ENCODE measurements at regions not wholly inside any gene's neighbourhood (a gene's known extent, or its start where the extent isn't known, plus 50 kb on each side); places are given as distances from the start of the nearest gene placed in this dataset.

DNA sequence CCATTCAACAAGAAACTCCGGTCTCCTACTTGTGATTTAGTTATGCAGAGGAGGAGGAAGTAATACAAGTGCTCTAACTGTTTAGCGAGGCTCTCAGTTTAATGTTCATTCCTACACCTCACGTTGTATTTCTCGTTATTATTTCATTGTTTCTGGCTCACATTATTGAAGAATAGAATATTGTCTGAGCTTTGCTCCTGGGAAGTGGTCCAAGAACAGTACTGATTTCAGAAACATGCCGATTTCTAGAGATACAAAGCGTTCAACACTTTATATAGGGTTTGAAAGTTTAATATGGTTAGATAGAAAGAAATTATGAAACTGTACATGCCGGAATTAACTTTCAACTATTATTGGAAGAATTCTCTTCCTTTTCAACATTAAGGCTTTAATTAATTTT, 1145.5 kb downstream of the TBL1XR1 start:
- TF ChIP-seq, protein P1, sequence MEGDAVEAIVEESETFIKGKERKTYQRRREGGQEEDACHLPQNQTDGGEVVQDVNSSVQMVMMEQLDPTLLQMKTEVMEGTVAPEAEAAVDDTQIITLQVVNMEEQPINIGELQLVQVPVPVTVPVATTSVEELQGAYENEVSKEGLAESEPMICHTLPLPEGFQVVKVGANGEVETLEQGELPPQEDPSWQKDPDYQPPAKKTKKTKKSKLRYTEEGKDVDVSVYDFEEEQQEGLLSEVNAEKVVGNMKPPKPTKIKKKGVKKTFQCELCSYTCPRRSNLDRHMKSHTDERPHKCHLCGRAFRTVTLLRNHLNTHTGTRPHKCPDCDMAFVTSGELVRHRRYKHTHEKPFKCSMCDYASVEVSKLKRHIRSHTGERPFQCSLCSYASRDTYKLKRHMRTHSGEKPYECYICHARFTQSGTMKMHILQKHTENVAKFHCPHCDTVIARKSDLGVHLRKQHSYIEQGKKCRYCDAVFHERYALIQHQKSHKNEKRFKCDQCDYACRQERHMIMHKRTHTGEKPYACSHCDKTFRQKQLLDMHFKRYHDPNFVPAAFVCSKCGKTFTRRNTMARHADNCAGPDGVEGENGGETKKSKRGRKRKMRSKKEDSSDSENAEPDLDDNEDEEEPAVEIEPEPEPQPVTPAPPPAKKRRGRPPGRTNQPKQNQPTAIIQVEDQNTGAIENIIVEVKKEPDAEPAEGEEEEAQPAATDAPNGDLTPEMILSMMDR (IDR thresholded peaks at IDR 0.05; ENCODE audit: partially characterized antibody, unreplicated experiment) = no peak
- no peak for DNase-seq
- Mint-ChIP-seq H3K9me3 (ENCODE audit: unreplicated experiment) (no peaks in the 10 kb centered on the region), H3K4me1 (ENCODE audit: low read depth, unreplicated experiment) (peaks cover 5% of the 10 kb centered on the region), H3K4me3 (ENCODE audit: unreplicated experiment) (no peak overlapping the region), H3K36me3 (ENCODE audit: unreplicated experiment) (no peaks in the 10 kb centered on the region), H3K27ac (ENCODE audit: unreplicated experiment) (no peak overlapping the region), H3K27me3 (ENCODE audit: unreplicated experiment) (no peaks in the 10 kb centered on the region)

DNA sequence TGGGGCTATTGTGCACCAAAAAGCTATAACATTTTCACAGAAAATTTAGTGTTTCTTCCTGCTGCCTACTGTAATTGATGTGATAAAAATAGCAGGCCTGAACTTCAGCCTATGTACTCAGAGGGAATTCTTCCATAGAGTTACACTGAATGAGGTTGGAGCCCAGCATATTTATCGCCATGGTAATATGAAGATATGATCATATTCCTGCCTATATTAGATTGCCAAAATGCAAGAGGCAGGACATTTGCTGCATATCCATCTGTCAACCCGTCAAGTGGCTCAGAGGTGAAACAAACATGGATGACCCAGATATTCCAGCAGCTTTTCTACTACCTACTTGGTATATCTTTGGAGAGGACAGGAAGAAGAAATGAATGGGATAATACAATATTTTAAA, 1150.6 kb downstream of the TBL1XR1 start:
- no peak overlapping the region for H3K27ac Mint-ChIP-seq (ENCODE audit: unreplicated experiment)
- H3K36me3 Mint-ChIP-seq (ENCODE audit: unreplicated experiment) = no peaks in the 10 kb centered on the region
- H3K9me3 Mint-ChIP-seq (ENCODE audit: unreplicated experiment) = no peaks in the 10 kb centered on the region
- no peak overlapping the region for H3K4me3 Mint-ChIP-seq (ENCODE audit: unreplicated experiment)
- no peaks in the 10 kb centered on the region for H3K27me3 Mint-ChIP-seq (ENCODE audit: unreplicated experiment)
- peaks cover 5% of the 10 kb centered on the region for H3K4me1 Mint-ChIP-seq (ENCODE audit: low read depth, unreplicated experiment)
- no peak for DNase-seq
- TF ChIP-seq, protein P1 (IDR thresholded peaks at IDR 0.05; ENCODE audit: partially characterized antibody, unreplicated experiment) = no peak

DNA sequence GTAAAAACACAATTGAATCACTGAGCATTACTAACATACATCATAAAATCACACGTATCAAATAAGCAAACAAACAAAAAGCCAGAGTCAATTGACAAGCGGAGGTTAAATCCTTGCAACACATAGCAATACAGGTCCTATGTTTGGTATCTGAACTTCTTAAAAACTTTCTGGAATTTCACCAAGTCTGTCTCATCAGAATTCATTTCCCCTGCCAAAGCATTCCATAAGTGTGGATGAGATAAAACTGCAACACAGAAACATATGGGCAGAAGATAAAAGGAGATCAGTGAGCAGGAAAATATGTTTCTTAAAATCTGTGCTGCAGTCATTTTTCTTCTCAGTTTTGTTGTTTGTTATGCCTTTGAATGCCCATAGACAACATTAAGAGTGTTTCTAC, 1155.5 kb downstream of the TBL1XR1 start:
- Mint-ChIP-seq H3K27ac (ENCODE audit: unreplicated experiment) (no peak overlapping the region), H3K27me3 (ENCODE audit: unreplicated experiment) (no peaks in the 10 kb centered on the region), H3K4me3 (ENCODE audit: unreplicated experiment) (no peak overlapping the region), H3K4me1 (ENCODE audit: low read depth, unreplicated experiment) (no peaks in the 10 kb centered on the region), H3K9me3 (ENCODE audit: unreplicated experiment) (no peaks in the 10 kb centered on the region), H3K36me3 (ENCODE audit: unreplicated experiment) (no peaks in the 10 kb centered on the region)
- TF ChIP-seq, protein P1 (IDR thresholded peaks at IDR 0.05; ENCODE audit: partially characterized antibody, unreplicated experiment) = no peak
- no peak for DNase-seq

DNA sequence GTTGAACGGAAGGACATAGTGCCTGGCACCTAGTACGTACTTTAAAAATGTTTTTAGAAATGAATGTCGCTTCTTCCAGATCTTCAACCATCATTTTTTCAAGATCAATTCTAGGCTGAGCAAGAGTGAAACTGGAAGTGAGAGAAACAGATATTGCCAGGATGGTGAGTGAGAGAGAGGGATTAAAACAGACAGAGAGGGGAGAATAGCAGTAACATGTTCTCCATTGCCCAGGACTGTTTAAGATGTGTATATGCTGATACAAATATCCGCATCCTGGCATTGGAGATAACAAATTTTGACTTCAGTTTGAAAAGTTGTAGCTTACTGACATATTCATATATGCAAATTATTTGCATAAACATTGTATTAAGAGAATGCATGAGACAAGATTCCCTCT, 1156.1 kb downstream of the TBL1XR1 start:
- TF ChIP-seq, protein P1 (IDR thresholded peaks at IDR 0.05; ENCODE audit: partially characterized antibody, unreplicated experiment) = no peak
- Mint-ChIP-seq H3K9me3 (ENCODE audit: unreplicated experiment) (no peaks in the 10 kb centered on the region), H3K4me1 (ENCODE audit: low read depth, unreplicated experiment) (no peaks in the 10 kb centered on the region), H3K27ac (ENCODE audit: unreplicated experiment) (no peak overlapping the region), H3K4me3 (ENCODE audit: unreplicated experiment) (no peak overlapping the region), H3K36me3 (ENCODE audit: unreplicated experiment) (no peaks in the 10 kb centered on the region), H3K27me3 (ENCODE audit: unreplicated experiment) (no peaks in the 10 kb centered on the region)
- DNase-seq = no peak

DNA sequence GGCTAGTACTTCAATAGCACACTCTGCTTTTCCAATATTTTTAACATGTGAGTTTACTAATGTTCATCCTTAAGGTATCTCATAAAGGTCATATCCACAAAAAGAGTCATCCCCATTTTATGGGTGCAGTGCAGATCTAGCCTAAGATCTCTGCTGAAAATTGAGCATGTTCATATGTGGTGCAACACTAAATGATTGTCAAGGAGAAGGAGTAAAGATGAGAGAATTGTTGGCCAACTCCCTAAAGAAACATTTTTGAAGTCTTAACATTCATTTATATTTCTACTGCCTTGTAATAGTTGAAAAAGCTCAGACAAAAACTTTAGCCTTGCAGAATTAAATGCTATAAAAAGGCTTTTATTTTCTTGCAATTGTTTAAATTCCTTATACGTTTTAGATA, 1159.6 kb downstream of the TBL1XR1 start:
- Mint-ChIP-seq H3K4me1 (ENCODE audit: low read depth, unreplicated experiment) (no peaks in the 10 kb centered on the region), H3K27me3 (ENCODE audit: unreplicated experiment) (no peaks in the 10 kb centered on the region), H3K36me3 (ENCODE audit: unreplicated experiment) (no peaks in the 10 kb centered on the region), H3K27ac (ENCODE audit: unreplicated experiment) (no peak overlapping the region), H3K4me3 (ENCODE audit: unreplicated experiment) (no peak overlapping the region), H3K9me3 (ENCODE audit: unreplicated experiment) (no peaks in the 10 kb centered on the region)
- DNase-seq = no peak
- TF ChIP-seq, protein P1 (IDR thresholded peaks at IDR 0.05; ENCODE audit: partially characterized antibody, unreplicated experiment) = no peak

Measured in glutamatergic neuron (in vitro differentiated cells).